ENCODE measurements at regions not wholly inside any gene's neighbourhood (a gene's known extent, or its start where the extent isn't known, plus 50 kb on each side); places are given as distances from the start of the nearest gene placed in this dataset.

GRCh38 chr4:184275766-184276165 is 58.1 kb upstream of the ENPP6 start:
- TF ChIP-seq CTCF (IDR thresholded peaks at IDR 0.05; ENCODE audit: low read depth, low read length, missing control alignments), result no peak
- no peak overlapping the region for H3K4me3 ChIP-seq (ENCODE audit: low read depth, low read length)
- in situ Hi-C loops (cut with HindIII; ENCODE audit: low sequenced_read_pairs), result no loop called here
- DNase-seq (ENCODE audit: low read depth), result no peak

GRCh38 chr4:184274286-184274951 is 56.7 kb upstream of the ENPP6 start:
- DNase-seq (ENCODE audit: low read depth), result no peak
- no peak for TF ChIP-seq CTCF (IDR thresholded peaks at IDR 0.05; ENCODE audit: low read depth, low read length, missing control alignments)
- in situ Hi-C loops (cut with HindIII; ENCODE audit: low sequenced_read_pairs), result no loop called here
- no peak overlapping the region for H3K4me3 ChIP-seq (ENCODE audit: low read depth, low read length)

- no peak overlapping the region for H3K4me3 ChIP-seq (ENCODE audit: low read depth, low read length)
- no peak for DNase-seq (ENCODE audit: low read depth)
- TF ChIP-seq CTCF (IDR thresholded peaks at IDR 0.05; ENCODE audit: low read depth, low read length, missing control alignments), result no peak
- in situ Hi-C loops (cut with HindIII; ENCODE audit: low sequenced_read_pairs), result no loop called here
These were observed 55.8 kb upstream of the ENPP6 start for GRCh38 chr4:184273166-184274147.

- in situ Hi-C loops (cut with HindIII; ENCODE audit: low sequenced_read_pairs), result no loop called here
- TF ChIP-seq CTCF (IDR thresholded peaks at IDR 0.05; ENCODE audit: low read depth, low read length, missing control alignments), result no peak
- DNase-seq (ENCODE audit: low read depth), result no peak
These were observed 53.2 kb upstream of the ENPP6 start for GRCh38 chr4:184270808-184271413.

GRCh38 chr4:184269879-184270430 is 52.3 kb upstream of the ENPP6 start:
- H3K4me3 ChIP-seq (ENCODE audit: low read depth, low read length), result no peak overlapping the region
- in situ Hi-C loops (cut with HindIII; ENCODE audit: low sequenced_read_pairs), result loop anchor here (5.0 kb wide), 1 partner anchor 242 kb away; no protein-coding TSS in a partner anchor
- no peak for TF ChIP-seq CTCF (IDR thresholded peaks at IDR 0.05; ENCODE audit: low read depth, low read length, missing control alignments)
- no peak for DNase-seq (ENCODE audit: low read depth)

More at GRCh38 chr4:184270808-184271413, 53.2 kb upstream of the ENPP6 start:
- no peak overlapping the region for H3K4me3 ChIP-seq (ENCODE audit: low read depth, low read length)

GRCh38 chr4:184268584-184269160 is 51.0 kb upstream of the ENPP6 start:
- no peak for DNase-seq (ENCODE audit: low read depth)
- in situ Hi-C loops (cut with HindIII; ENCODE audit: low sequenced_read_pairs), result loop anchor here (5.0 kb wide), 1 partner anchor 244 kb away; no protein-coding TSS in a partner anchor
- no peak overlapping the region for H3K4me3 ChIP-seq (ENCODE audit: low read depth, low read length)
- TF ChIP-seq CTCF (IDR thresholded peaks at IDR 0.05; ENCODE audit: low read depth, low read length, missing control alignments), result no peak

Data from astrocyte of the cerebellum (primary cell).